SK-N-SH (cell line): ENCODE measurements at regions not wholly inside any gene's neighbourhood (a gene's known extent, or its start where the extent isn't known, plus 50 kb on each side); places are given as distances from the start of the nearest gene placed in this dataset.

Source experiments
- CTCF ChIA-PET: fragments of 300-600, 350-600 bp; formaldehyde crosslinking; extraction: SDS; loops from one replicate; lab custom pipeline; 2021; lab: Yijun Ruan, JAX
- POLR2A ChIA-PET: fragments of 350-600 bp; sonication (Branson Sonifier 250); formaldehyde crosslinking; extraction: SDS; loops from one replicate; lab custom pipeline; 2020; ENCODE audit warnings: antibody characterized with exemption, inconsistent platforms; lab: Yijun Ruan, JAX
- DNase-seq: peaks from one replicate; pipeline ENCODE4 v3.0.0; 2012
- H2AFZ ChIP-seq: fragments of 200-600 bp; sonication (generic); 2 replicates; pipeline ENCODE4 v1.8.1; 2016; ENCODE audit warnings: antibody characterized with exemption, mild to moderate bottlenecking, low read depth
- H3F3A ChIP-seq: fragments of 200-600 bp; sonication (generic); replicated peaks from 2 replicates; pipeline ENCODE3; 2016; ENCODE audit warnings: antibody characterized with exemption, mild to moderate bottlenecking; ENCODE audit not compliant: insufficient read depth
- H3K27ac ChIP-seq, 2 experiments: fragments of 200-500 bp in 1 of 2; fragments of 200-600 bp in 1 of 2; sonication (Bioruptor generic) in 1 of 2; sonication (generic), shearing (Covaris generic) in 1 of 2; 2 replicates each; pipeline versions ENCODE4 v1.5.1 to v1.6.1; 2014 to 2016; ENCODE audit warnings: low read depth in 2 of 2, inconsistent platforms in 1 of 2, low read length in 1 of 2, mild to moderate bottlenecking in 1 of 2, mixed read lengths in 1 of 2
- H3K27me3 ChIP-seq: fragments of 200-600 bp; sonication (generic), shearing (Covaris generic); 2 replicates; pipeline ENCODE4 v1.6.1; 2016; ENCODE audit warnings: mixed run types; ENCODE audit not compliant: insufficient read depth
- H3K36me3 ChIP-seq, 2 experiments: fragments of 200-500 bp in 1 of 2; fragments of 200-600 bp in 1 of 2; sonication (Bioruptor generic) in 1 of 2; sonication (generic) in 1 of 2; replicated peaks in 1 of 2; 2 replicates each; pipeline versions ENCODE3 to v1.5.1; 2014 to 2016; ENCODE audit warnings: low read length in 1 of 2, mild to moderate bottlenecking in 1 of 2; ENCODE audit not compliant: insufficient read depth in 2 of 2, control insufficient read depth in 1 of 2
- H3K4me1 ChIP-seq, 2 experiments: fragments of 200-500 bp in 1 of 2; fragments of 200-600 bp in 1 of 2; sonication (Bioruptor generic) in 1 of 2; sonication (generic), shearing (Covaris generic) in 1 of 2; 2 replicates each; pipeline versions ENCODE4 v1.5.1 to v1.6.1; 2014 to 2016; ENCODE audit warnings: low read depth in 1 of 2, low read length in 1 of 2, mixed run types in 1 of 2; ENCODE audit not compliant: insufficient read depth in 2 of 2, control insufficient read depth in 1 of 2
- H3K4me2 ChIP-seq: fragments of 200-600 bp; sonication (generic), shearing (Covaris generic); 2 replicates; pipeline ENCODE4 v1.6.1; 2017; ENCODE audit warnings: mixed run types
- H3K4me3 ChIP-seq, 2 experiments: fragments of 200-500 bp in 1 of 2; fragments of 200-600 bp in 1 of 2; sonication (Bioruptor generic) in 1 of 2; sonication (generic), shearing (Covaris generic) in 1 of 2; 2 replicates each; pipeline versions ENCODE4 v1.5.1 to v1.8.1; 2014 to 2016; ENCODE audit warnings: low read depth in 2 of 2, inconsistent platforms in 1 of 2, low read length in 1 of 2, mild to moderate bottlenecking in 1 of 2, mixed read lengths in 1 of 2, moderate library complexity in 1 of 2
- H3K79me2 ChIP-seq: fragments of 200-600 bp; sonication (generic); 2 replicates; pipeline ENCODE4 v1.8.1; 2017; ENCODE audit warnings: mild to moderate bottlenecking; ENCODE audit not compliant: insufficient read depth
- H3K9ac ChIP-seq: fragments of 200-600 bp; sonication (generic); 2 replicates; pipeline ENCODE4 v1.6.1; 2017; ENCODE audit warnings: mixed run types
- H3K9me2 ChIP-seq: fragments of 200-600 bp; sonication (generic); 2 replicates; pipeline ENCODE4 v1.6.1; 2017; ENCODE audit warnings: mixed run types
- H3K9me3 ChIP-seq: fragments of 200-600 bp; sonication (generic); 2 replicates; pipeline ENCODE4 v1.6.1; 2017; ENCODE audit warnings: mixed run types, mild to moderate bottlenecking, moderate library complexity
- H4K20me1 ChIP-seq: fragments of 200-600 bp; sonication (generic); 2 replicates; pipeline ENCODE4 v1.6.1; 2017; ENCODE audit warnings: mild to moderate bottlenecking, mixed run types; ENCODE audit not compliant: insufficient read depth
- CHD2 ChIP-seq: fragments of 150-350 bp; IDR thresholded peaks from 2 replicates; pipeline ENCODE4 v1.6.1; 2018; ENCODE audit warnings: low read length; ENCODE audit not compliant: partially characterized antibody
- EP300 ChIP-seq, 2 experiments: IDR thresholded peaks; 2 replicates each; pipeline versions ENCODE4 v1.4.0 to v1.6.1; 2012; ENCODE audit warnings: borderline replicate concordance in 1 of 2, low read depth in 1 of 2, low read length in 1 of 2
- MXI1 ChIP-seq: IDR thresholded peaks from 2 replicates; pipeline ENCODE4 v1.6.1; 2012; ENCODE audit warnings: mild to moderate bottlenecking, low read depth, low read length, improper control_type of control experiment
- NFIC ChIP-seq: IDR thresholded peaks from 2 replicates; pipeline ENCODE4 v1.4.0; 2012; ENCODE audit warnings: borderline replicate concordance
- NRF1 ChIP-seq: IDR thresholded peaks from 2 replicates; pipeline ENCODE4 v1.6.1; 2012; ENCODE audit warnings: low read depth, mild to moderate bottlenecking, low read length
- TCF12 ChIP-seq: IDR thresholded peaks from 2 replicates; pipeline ENCODE4 v1.4.0; 2012
- WGBS: methylation state at CpG from one replicate; pipeline ENCODE4 v1.1.6; 2017; ENCODE audit warnings: low lambda C conversion rate; 5-methylcytosine and 5-hydroxymethylcytosine counted together
- TF ChIP-seq, protein P1 (sequence below): IDR thresholded peaks from 2 replicates; pipeline ENCODE4; 2012
- TF ChIP-seq, protein P2 (sequence below): fragments of 150-350 bp; IDR thresholded peaks from 2 replicates; pipeline ENCODE4 v1.6.1; 2016; ENCODE audit warnings: mild to moderate bottlenecking, low read depth, low read length
- TF ChIP-seq, protein P3 (sequence below): fragments of 150-350 bp; IDR thresholded peaks from 2 replicates; pipeline ENCODE4 v1.6.1; 2017; ENCODE audit warnings: antibody characterized with exemption, low read length, low read depth, borderline replicate concordance
- TF ChIP-seq, protein P4 (sequence below): IDR thresholded peaks from 2 replicates; pipeline ENCODE4 v1.4.0; 2012; ENCODE audit warnings: low read depth, borderline replicate concordance

DNA sequence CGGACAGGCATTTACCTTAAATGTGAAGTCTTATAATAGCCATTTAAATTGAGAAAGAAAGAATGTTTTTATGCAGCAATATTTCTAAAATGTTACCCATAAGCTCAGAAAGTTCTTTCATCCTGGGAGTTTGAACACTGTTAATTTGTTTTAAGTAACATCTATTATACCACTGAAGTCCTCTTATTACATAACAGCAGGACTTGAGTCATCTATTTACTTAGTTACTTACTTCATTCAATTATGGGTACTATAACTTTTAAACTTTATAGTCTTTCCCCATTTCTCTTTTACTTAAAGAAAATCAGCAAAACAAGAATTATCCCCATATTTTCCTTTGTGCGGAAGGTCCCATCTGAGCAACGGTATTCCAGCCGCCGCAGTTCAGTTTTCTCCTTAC lies 473.1 kb downstream of the ETNK1 start (continued):
- TF ChIP-seq, protein P1, sequence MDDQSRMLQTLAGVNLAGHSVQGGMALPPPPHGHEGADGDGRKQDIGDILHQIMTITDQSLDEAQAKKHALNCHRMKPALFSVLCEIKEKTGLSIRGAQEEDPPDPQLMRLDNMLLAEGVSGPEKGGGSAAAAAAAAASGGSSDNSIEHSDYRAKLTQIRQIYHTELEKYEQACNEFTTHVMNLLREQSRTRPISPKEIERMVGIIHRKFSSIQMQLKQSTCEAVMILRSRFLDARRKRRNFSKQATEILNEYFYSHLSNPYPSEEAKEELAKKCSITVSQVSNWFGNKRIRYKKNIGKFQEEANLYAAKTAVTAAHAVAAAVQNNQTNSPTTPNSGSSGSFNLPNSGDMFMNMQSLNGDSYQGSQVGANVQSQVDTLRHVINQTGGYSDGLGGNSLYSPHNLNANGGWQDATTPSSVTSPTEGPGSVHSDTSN = no peak
- TF ChIP-seq NFIC (no peak), NRF1 (no peak)
- TF ChIP-seq, protein P2, sequence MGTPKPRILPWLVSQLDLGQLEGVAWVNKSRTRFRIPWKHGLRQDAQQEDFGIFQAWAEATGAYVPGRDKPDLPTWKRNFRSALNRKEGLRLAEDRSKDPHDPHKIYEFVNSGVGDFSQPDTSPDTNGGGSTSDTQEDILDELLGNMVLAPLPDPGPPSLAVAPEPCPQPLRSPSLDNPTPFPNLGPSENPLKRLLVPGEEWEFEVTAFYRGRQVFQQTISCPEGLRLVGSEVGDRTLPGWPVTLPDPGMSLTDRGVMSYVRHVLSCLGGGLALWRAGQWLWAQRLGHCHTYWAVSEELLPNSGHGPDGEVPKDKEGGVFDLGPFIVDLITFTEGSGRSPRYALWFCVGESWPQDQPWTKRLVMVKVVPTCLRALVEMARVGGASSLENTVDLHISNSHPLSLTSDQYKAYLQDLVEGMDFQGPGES = no peak
- TF ChIP-seq, protein P3, sequence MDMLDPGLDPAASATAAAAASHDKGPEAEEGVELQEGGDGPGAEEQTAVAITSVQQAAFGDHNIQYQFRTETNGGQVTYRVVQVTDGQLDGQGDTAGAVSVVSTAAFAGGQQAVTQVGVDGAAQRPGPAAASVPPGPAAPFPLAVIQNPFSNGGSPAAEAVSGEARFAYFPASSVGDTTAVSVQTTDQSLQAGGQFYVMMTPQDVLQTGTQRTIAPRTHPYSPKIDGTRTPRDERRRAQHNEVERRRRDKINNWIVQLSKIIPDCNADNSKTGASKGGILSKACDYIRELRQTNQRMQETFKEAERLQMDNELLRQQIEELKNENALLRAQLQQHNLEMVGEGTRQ = no peak

DNA sequence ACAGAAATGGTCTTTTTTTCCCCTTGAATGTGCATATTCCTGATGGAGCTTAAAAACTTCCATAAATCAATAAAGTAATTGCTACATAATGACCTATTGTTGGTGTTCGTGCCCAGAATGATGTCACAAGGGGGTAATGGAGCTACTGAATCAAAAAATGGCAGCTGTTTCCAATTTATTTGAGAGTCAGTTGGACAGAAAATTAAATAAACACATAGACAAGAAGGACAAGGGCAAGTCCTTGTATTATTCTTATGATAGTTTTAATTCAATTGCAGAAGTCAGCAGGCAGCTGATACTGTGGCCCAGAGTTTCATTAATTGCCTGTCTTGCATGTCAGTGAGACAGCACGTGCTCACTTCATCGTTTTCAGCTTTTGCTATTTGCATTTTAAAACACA lies 473.5 kb downstream of the ETNK1 start:
- Histone ChIP-seq H3F3A (no peaks in the 10 kb centered on the region), H4K20me1 (no peaks in the 10 kb centered on the region), H3K27ac (peak overlapping the region in 1 of 2 experiments; percentile 64; a peak in 2 of 4 replicates), H3K9me3 (no peaks in the 10 kb centered on the region), H3K4me3 (no peak overlapping the region), H2AFZ (no peak overlapping the region), H3K36me3 (no peaks in the 10 kb centered on the region), H3K27me3 (no peaks in the 10 kb centered on the region), H3K9me2 (no peaks in the 10 kb centered on the region), H3K4me1 (peaks cover 0 to 12% of the 10 kb centered on the region in 2 experiments; a peak in 2 of 4 replicates), H3K79me2 (no peaks in the 10 kb centered on the region)
- ChIA-PET CTCF (interaction anchor here (0.8 to 1.6 kb wide), 5 partner anchors 9 to 412 kb away, joined by 3 to 4 read pairs (median 3); no protein-coding TSS in a partner anchor), POLR2A (interaction anchor here (0.7 kb wide), 1 partner anchor 120 kb away, joined by 3 read pairs; no protein-coding TSS in a partner anchor)
- peak; percentile 37 for DNase-seq
- WGBS = 6% methylated on average over 3 of the region's 3 CpGs
- TF ChIP-seq CHD2 = peak; percentile 35
- peak; percentile 30; the same call in 1 of the 2 replicates for TF ChIP-seq TCF12
- peak; percentile 83; the same call in 1 of the 2 replicates for TF ChIP-seq MXI1
- TF ChIP-seq, protein P4, sequence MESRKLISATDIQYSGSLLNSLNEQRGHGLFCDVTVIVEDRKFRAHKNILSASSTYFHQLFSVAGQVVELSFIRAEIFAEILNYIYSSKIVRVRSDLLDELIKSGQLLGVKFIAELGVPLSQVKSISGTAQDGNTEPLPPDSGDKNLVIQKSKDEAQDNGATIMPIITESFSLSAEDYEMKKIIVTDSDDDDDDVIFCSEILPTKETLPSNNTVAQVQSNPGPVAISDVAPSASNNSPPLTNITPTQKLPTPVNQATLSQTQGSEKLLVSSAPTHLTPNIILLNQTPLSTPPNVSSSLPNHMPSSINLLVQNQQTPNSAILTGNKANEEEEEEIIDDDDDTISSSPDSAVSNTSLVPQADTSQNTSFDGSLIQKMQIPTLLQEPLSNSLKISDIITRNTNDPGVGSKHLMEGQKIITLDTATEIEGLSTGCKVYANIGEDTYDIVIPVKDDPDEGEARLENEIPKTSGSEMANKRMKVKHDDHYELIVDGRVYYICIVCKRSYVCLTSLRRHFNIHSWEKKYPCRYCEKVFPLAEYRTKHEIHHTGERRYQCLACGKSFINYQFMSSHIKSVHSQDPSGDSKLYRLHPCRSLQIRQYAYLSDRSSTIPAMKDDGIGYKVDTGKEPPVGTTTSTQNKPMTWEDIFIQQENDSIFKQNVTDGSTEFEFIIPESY = no peak
- peak in 1 of 2 experiments; percentile 85; a peak in 2 of 4 replicates for TF ChIP-seq EP300 (IDR thresholded peaks at IDR 0.05; ENCODE audit: borderline replicate concordance in 1 of 2, low read depth in 1 of 2, low read length in 1 of 2)
- TF ChIP-seq, all 33 proteins: peak for 4
- Histone ChIP-seq H3K9ac (no peak overlapping the region), H3K4me2 (no peak overlapping the region)
